OCI-LY1 (cell line): ENCODE measurements at regions not wholly inside any gene's neighbourhood (a gene's known extent, or its start where the extent isn't known, plus 50 kb on each side); places are given as distances from the start of the nearest gene placed in this dataset.

Source experiments
- EZH2 ChIP-seq: fragments of 200-600 bp; sonication (generic), shearing (Covaris generic); IDR thresholded peaks from 2 replicates; pipeline ENCODE4 v1.8.0; 2017; ENCODE audit warnings: borderline replicate concordance, mixed run types, mild to moderate bottlenecking, antibody characterized with exemption, low read length, moderate library complexity, mixed read lengths
- TF ChIP-seq, protein P1 (sequence below): fragments of 200-600 bp; sonication (generic), shearing (Covaris generic); IDR thresholded peaks from 2 replicates; pipeline ENCODE4 v1.5.1; 2017; ENCODE audit warnings: mild to moderate bottlenecking, antibody characterized with exemption, low read length, moderate library complexity, mixed read lengths

DNA sequence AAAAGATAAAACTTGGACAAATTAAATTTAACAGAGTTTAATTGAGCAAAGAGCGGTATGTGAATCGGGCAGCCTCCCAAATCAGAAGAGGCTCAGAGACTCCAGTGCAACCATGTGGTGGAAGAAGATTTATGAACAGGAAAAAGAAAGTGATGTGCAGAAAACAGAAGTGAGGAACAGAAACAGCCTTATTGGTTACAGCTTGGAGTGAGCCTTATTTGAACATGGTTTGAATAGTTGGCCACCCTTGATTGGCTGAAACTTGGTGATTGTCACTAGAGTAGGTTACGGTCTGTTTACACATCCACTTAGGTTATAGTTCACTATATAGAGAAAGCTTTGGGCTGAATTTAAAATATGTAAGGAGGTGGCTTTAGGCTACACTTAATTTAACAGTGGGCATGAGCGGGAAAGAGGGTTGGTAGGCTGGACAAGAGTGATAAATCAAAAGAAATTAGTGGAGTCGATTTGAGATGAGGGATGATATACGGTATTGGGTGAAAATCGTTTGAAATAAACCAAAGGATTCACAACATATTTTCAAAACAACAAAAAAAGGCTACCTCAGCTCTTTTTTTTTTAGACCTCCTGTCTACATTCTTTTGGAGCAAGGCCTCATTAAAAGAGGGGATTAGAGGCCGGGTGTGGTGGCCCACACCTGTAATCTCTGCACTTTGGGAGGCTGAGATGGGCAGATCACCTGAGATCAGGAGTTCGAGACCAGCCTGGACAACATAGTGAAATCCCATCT lies 84.3 kb upstream of the PREP start:
- TF ChIP-seq, protein P1, sequence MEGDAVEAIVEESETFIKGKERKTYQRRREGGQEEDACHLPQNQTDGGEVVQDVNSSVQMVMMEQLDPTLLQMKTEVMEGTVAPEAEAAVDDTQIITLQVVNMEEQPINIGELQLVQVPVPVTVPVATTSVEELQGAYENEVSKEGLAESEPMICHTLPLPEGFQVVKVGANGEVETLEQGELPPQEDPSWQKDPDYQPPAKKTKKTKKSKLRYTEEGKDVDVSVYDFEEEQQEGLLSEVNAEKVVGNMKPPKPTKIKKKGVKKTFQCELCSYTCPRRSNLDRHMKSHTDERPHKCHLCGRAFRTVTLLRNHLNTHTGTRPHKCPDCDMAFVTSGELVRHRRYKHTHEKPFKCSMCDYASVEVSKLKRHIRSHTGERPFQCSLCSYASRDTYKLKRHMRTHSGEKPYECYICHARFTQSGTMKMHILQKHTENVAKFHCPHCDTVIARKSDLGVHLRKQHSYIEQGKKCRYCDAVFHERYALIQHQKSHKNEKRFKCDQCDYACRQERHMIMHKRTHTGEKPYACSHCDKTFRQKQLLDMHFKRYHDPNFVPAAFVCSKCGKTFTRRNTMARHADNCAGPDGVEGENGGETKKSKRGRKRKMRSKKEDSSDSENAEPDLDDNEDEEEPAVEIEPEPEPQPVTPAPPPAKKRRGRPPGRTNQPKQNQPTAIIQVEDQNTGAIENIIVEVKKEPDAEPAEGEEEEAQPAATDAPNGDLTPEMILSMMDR = no peak
- no peak for TF ChIP-seq EZH2
